Cardiac muscle cell (in vitro differentiated cells and primary cell): ENCODE measurements at regions not wholly inside any gene's neighbourhood (a gene's known extent, or its start where the extent isn't known, plus 50 kb on each side); places are given as distances from the start of the nearest gene placed in this dataset.
A peak's percentile ranks its signal among the peaks of the same experiment; 100 is the strongest.
"Not testable (repeated sequence)": the region's sequence is repeated elsewhere in the genome, so short reads cannot be mapped to it uniquely, and the experiment has no call there.

Source experiments
- DNase-seq, 2 donors: peaks; one replicate each; pipeline versions ENCODE4 v3.0.0 to v3.0.0-alpha.2; 2010 to 2017; ENCODE audit warnings: low read depth in 1 of 2, low spot score in 1 of 2
- H3K27ac ChIP-seq: fragments of 200-600 bp; sonication (generic); 2 replicates; pipeline ENCODE4 v1.5.1; 2016
- H3K27me3 ChIP-seq: fragments of 200-600 bp; sonication (generic); 2 replicates; pipeline ENCODE4 v1.6.0; 2016; ENCODE audit warnings: control low read depth
- H3K36me3 ChIP-seq: fragments of 200-600 bp; sonication (generic); 2 replicates; pipeline ENCODE4 v1.5.1; 2016; ENCODE audit warnings: control low read depth
- H3K4me1 ChIP-seq: fragments of 200-600 bp; sonication (generic); 2 replicates; pipeline ENCODE4 v1.8.1; 2017; ENCODE audit warnings: low read depth, mild to moderate bottlenecking, mixed run types
- H3K4me3 ChIP-seq: fragments of 200-600 bp; sonication (generic); 2 replicates; pipeline ENCODE4 v1.5.1; 2016; ENCODE audit warnings: mild to moderate bottlenecking
- H3K9me3 ChIP-seq: fragments of 200-600 bp; sonication (generic); 2 replicates; pipeline ENCODE4 v1.5.1; 2017; ENCODE audit warnings: low read depth, mild to moderate bottlenecking, control low read depth
- CTCF ChIP-seq: IDR thresholded peaks from 2 replicates; pipeline ENCODE4 v1.5.1; 2012; ENCODE audit warnings: low read depth, mild to moderate bottlenecking, low read length

- Histone ChIP-seq H3K9me3 (no peaks in the 10 kb centered on the region), H3K4me3 (no peak overlapping the region), H3K36me3 (no peaks in the 10 kb centered on the region), H3K27ac (no peak overlapping the region), H3K4me1 (no peaks in the 10 kb centered on the region), H3K27me3 (no peaks in the 10 kb centered on the region)
- no peak for TF ChIP-seq CTCF
- DNase-seq = no peak
These were observed 431.4 kb downstream of the ACTR3B start for GRCh38 chr7:153190986-153191385.

DNA sequence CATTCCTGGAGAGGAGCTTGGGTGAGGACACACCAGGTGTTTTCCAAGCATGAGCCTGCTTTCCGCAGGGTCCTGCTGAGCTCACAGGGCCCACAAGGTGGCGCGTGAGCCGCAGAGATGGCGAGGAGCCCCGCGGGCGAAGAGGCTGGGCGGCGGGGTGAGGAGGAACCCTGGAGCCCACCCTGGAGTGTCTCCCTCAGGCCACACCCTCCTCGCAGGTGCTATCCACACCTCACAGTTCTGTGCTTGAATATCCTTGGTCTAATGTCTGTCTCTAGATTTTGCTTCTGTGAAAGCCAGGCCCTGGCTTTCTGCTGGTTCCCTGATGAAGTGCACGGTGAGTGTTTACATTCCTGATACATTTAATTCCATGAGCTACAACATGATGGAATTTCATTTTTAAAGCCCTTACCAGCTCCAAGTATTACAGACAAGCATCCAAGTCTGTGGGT lies 433.6 kb downstream of the ACTR3B start:
- DNase-seq = peak in 1 of 2 donors; percentile 27
- no peak overlapping the region for H3K27ac ChIP-seq
- no peak for TF ChIP-seq CTCF
- no peaks in the 10 kb centered on the region for H3K27me3 ChIP-seq
- no peaks in the 10 kb centered on the region for H3K36me3 ChIP-seq
- H3K4me1 ChIP-seq = no peaks in the 10 kb centered on the region
- H3K9me3 ChIP-seq = no peaks in the 10 kb centered on the region
- no peak overlapping the region for H3K4me3 ChIP-seq

DNA sequence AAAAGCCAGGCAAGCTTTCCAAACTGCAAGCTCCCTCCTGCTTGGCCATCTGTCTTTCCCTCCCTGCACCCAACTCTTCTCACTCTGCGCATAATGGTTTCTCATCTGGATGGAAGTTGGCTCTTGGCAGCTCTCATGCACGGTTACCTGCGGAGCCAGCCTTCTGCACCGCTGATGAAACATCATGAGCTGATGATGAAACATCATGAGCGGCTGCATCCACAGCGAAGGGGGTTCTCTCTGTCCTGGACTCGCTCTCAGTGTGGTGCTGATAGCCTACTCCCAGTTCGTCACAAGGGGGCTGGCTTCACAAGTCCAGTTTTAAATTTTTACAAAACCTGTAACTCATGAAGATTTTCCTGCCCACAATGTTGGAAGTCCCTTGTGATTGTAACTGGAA lies 457.5 kb downstream of the ACTR3B start:
- no peak for TF ChIP-seq CTCF
- H3K27me3 ChIP-seq = no peaks in the 10 kb centered on the region
- H3K4me3 ChIP-seq = no peak overlapping the region
- H3K9me3 ChIP-seq = no peaks in the 10 kb centered on the region
- no peaks in the 10 kb centered on the region for H3K4me1 ChIP-seq
- no peaks in the 10 kb centered on the region for H3K36me3 ChIP-seq
- no peak overlapping the region for H3K27ac ChIP-seq
- DNase-seq = no peak

GRCh38 chr7:153224890-153225289 lies 465.3 kb downstream of the ACTR3B start:
- no peak for TF ChIP-seq CTCF
- Histone ChIP-seq H3K36me3 (no peaks in the 10 kb centered on the region), H3K27me3 (no peaks in the 10 kb centered on the region), H3K4me1 (no peaks in the 10 kb centered on the region), H3K9me3 (no peaks in the 10 kb centered on the region), H3K4me3 (no peak overlapping the region), H3K27ac (no peak overlapping the region)
- DNase-seq = no peak

- H3K4me3 ChIP-seq, H3K36me3 ChIP-seq, H3K27me3 ChIP-seq, DNase-seq, H3K9me3 ChIP-seq, H3K4me1 ChIP-seq, H3K27ac ChIP-seq: not testable (repeated sequence)
These were observed 485.6 kb downstream of the ACTR3B start for GRCh38 chr7:153245136-153245535.

DNA sequence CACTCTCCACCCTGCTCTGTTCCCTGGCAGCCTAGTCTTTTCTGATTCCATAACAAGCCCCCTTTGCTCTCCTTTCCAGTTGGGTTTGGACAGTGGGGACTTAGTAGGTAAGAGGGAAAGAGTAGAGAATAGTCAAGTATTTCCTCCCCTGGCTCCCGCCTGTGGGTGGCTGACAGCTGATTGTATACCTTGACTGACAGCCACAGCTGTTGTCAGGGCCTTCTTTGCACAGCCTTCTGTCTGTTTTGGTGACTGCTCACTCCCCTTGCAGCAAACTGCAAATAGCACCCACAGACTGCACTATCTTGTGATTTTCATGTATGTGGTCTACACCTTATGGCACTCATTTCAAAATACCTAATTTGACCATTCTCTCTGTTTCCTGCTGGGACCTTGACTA lies 486.3 kb downstream of the ACTR3B start:
- H3K4me3 ChIP-seq = no peak overlapping the region
- no peak for DNase-seq
- no peaks in the 10 kb centered on the region for H3K4me1 ChIP-seq
- no peak for TF ChIP-seq CTCF
- peaks cover 3% of the 10 kb centered on the region for H3K9me3 ChIP-seq
- H3K36me3 ChIP-seq = no peaks in the 10 kb centered on the region
- H3K27ac ChIP-seq = no peak overlapping the region
- no peaks in the 10 kb centered on the region for H3K27me3 ChIP-seq
